ENCODE measurements at regions not wholly inside any gene's neighbourhood (a gene's known extent, or its start where the extent isn't known, plus 50 kb on each side); places are given as distances from the start of the nearest gene placed in this dataset.
"Not testable (repeated sequence)": the region's sequence is repeated elsewhere in the genome, so short reads cannot be mapped to it uniquely, and the experiment has no call there.

- no peak for DNase-seq
Measured at GRCh38 chr18:65671621-65672415, 79.0 kb upstream of the CDH7 start.

DNA sequence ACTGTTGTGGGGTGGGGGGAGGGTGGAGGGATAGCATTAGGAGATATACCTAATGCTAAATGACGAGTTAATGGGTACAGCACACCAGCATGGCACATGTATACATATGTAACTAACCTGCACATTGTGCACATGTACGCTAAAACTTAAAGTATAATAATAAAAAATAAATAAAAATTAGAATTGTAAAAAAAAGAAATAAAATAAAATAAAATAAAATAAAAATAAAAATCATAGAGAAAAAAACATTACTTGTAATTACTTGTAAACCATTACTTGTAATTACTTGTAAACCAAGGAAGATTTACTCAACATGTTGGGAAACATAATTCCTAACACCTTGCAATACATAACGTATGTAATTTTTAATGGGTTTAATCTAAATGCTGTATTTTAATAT, 80.7 kb upstream of the CDH7 start:
- DNase-seq, result not testable (repeated sequence)

DNA sequence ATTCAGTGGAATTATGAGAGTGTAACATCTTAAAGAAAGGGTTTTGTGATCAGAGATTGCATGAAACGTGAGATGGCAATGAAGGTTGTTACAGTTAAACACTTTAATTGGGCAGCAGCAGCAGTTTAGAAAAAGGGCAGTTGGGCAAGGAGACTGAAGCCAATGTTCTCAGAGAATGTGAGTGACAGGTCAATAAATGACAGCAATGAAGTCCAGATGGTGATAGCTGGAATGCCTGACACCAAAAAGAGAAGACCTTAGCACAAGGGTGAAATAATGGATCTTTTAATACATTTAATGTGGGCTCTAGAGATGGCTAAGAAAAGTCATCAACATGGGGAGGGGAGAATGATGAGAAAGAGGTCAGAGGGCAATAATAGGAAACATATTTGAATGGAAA, 89.4 kb upstream of the CDH7 start:
- no peak for DNase-seq

- DNase-seq, result no peak
Measured at GRCh38 chr18:65659912-65660311, 90.9 kb upstream of the CDH7 start.

DNA sequence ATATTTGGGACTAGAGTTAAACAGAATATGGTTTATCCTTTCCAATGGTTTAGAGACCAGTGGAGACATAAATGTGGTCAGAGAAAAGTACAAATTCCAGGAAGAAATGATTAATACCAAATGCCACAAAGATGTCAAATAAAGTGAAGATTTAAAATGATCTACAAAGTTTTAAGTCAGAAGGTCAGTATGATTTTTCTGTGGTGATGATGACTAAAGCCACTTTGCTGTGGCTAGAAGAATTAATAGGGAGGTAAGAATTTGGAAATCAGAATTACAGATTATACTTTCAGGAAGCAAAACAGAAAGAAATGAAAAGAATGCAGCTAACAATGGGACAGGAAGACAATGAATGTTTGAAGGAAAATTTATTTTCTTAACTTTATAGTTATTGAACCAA, 91.5 kb upstream of the CDH7 start:
- no peak for DNase-seq

GRCh38 chr18:65651192-65651591, 99.6 kb upstream of the CDH7 start:
- DNase-seq, result no peak

- no peak for DNase-seq
Measured at GRCh38 chr18:65632236-65632635, 118.6 kb upstream of the CDH7 start.

DNA sequence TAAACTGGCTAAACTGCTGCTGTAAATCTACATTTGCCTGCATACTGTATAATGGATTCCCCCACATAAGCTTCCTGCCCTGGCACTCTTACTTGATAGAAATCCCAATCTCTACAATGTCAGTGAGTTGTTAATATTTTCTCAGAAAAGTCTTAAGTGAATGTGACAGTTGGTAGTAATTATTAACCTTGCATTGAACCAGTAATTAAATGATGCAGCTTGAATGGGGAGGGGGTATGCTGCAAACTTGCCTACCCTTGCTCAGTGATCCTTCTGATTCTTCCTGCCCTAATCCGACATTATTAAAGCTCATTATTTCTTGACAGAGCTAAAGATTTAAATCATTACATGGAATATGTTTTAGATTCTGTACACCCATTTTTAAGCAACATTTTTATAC, 119.0 kb upstream of the CDH7 start:
- no peak for DNase-seq

DNA sequence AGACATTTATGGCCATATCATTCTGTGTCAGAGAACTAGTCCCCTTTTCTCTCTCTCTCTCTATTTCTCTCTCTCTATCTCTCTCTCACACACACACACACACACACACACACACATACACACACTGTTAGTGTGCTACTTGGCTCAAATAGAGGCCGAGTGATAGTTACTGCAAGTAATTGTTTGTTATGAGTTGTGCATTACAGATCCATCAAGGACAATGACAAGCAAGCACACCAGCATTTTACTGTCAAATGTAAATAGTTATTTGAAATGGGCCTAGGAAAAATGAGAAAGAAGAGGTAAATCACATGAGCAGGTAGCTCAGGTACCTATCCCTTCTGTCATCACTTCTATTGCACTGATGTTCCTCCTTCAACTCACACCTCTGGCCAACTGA, 122.4 kb upstream of the CDH7 start:
- no peak for DNase-seq

DNA sequence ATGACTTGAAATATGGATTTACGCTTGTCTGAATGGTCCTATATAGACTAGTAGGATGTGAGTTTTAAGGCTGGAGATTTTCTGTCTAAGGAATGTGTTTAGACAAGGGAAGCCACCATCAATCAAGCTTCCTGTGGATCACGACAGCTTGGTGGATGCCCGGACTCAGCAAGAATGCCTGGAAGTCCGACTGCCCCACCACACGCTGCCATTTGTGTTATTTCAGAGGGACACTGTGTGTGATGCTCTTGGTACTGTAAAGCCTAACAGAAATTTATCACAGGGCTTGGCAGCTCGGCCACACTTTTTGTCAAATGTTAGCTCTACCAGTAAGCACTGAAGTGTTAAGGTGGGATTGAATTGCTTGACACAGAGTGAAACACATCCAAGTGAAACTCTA, 127.1 kb upstream of the CDH7 start:
- DNase-seq, result no peak

GRCh38 chr18:65622436-65622835, 128.4 kb upstream of the CDH7 start:
- no peak for DNase-seq

GRCh38 chr18:65620076-65620696, 130.6 kb upstream of the CDH7 start:
- no peak for DNase-seq

- DNase-seq, result no peak
Measured at GRCh38 chr18:65610939-65611338, 139.9 kb upstream of the CDH7 start.

DNA sequence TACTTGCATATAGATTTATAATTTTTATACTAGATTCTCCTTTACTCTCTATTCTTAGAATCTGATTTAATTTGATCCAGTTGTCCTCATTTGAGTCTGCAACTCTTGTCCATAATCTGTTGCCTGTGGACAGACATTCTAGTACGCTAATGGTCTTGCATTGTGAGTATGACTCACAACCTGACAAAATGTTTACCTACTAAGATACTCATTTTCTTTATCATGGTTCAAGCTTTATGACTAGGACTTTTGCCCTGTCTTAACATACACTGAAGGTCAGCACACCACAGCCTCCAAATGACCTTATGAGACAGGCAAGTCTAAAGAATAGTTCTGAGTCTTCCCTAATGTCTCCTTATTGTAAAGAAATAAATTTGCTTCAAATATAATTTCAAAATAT, 142.3 kb upstream of the CDH7 start:
- no peak for DNase-seq

- no peak for DNase-seq
Measured at GRCh38 chr18:65607161-65607560, 143.7 kb upstream of the CDH7 start.

GRCh38 chr18:65606551-65607130, 144.2 kb upstream of the CDH7 start:
- no peak for DNase-seq

DNA sequence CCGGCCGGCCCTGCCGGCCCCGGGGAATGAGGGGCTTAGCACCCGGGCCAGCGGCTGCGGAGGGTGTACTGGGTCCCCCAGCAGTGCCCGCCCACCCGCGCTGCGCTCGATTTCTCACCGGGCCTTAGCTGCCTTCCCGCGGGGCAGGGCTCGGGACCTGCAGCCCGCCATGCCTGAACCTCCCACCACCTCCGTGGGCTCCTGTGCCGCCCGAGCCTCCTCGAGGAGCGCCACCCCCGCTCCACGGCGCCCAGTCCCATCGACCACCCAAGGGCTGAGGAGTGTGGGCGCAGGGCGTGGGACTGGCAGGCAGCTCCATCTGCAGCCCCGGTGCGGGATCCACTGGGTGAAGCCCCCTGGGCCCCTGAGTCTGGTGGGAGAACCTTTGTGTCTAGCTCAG, 145.5 kb upstream of the CDH7 start:
- DNase-seq, result not testable (repeated sequence)

GRCh38 chr18:65601775-65602174, 149.0 kb upstream of the CDH7 start:
- DNase-seq, result no peak

DNA sequence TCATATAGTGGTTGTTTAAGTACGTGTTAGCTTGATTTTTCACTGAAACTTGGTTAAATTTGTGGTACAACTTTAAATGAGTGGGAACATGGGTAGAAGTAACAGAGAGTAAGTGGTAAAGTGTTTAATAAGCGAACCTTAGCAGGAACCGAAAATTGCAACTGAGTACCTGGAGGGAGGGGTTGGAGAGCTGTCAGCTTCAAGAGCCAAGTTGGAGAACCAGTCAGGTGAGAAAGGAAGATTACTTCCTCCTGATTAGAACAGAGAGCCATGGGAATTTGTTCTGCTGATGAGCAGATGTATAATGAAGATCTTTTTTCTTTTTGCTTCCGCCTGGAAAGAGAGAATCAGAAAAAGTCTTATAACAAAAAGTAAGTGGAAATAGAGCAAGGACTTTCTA, 158.4 kb upstream of the CDH7 start:
- DNase-seq, result no peak

- no peak for DNase-seq
Measured at GRCh38 chr18:65587491-65587890, 163.3 kb upstream of the CDH7 start.

DNA sequence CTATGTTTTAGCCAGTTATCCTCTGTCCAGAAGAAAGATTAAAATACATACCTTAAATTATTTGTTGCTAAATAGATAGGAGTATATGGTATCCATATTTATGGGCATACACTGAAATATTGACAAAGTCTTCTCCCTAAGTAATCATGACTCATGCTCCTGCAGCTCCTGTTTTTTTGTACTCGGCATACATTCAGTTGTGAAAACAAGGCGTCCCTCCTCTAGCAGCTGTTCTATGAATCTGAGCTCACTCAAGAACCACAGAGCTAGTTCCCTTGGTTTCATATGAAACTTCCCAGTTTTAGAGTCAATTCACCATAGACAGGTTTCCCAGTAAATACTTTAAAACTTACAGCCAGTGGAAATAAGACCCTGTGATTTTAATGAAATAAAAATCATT, 168.7 kb upstream of the CDH7 start:
- DNase-seq, result not testable (repeated sequence)

DNA sequence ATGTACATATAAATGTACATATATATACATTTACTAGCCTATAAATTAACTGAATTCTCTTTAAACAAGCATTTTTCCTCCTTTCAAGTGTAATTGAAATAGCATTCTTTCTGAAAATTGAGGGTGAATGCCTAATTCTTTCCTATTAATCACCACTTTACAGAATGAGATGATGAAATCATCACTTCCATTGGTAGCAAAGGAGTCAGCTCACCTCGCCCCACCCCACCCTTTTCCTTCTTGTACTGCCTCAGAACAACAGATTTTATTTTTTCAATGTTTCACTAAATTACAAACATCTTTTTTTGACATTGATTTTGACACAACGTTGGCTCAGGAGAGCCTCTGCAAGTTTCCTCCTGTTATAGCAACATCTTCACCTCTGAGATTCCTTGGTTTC, 181.9 kb upstream of the CDH7 start:
- no peak for DNase-seq

GRCh38 chr18:65567372-65567771, 183.4 kb upstream of the CDH7 start:
- DNase-seq, result no peak

GRCh38 chr18:65548316-65548715, 202.5 kb upstream of the CDH7 start:
- DNase-seq, result no peak

- no peak for DNase-seq
Measured at GRCh38 chr18:65547046-65547445, 203.8 kb upstream of the CDH7 start.

Data from NCI-H1105 (cell line).